ENCODE measurements at regions not wholly inside any gene's neighbourhood (a gene's known extent, or its start where the extent isn't known, plus 50 kb on each side); places are given as distances from the start of the nearest gene placed in this dataset.
A peak's percentile ranks its signal among the peaks of the same experiment; 100 is the strongest.

DNA sequence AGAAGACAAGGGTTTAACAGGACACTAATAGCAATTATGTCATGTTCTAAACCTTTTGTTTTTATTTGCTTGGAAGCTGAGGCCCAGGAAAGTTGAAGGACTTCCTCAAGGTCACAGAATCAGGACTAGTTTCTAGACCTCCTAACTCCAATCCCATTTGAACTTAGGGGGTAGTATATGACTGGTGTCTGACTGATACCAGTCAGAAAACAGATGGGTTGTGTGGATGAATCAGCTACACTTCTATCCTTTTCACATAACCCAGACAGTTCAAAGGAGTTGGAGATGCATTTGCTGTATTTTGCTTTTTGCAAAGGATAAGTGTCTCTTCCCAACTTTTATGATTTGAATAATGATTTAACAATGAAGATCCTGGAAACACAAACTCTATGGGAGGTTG, 322.5 kb downstream of the HLX start:
- TF ChIP-seq EP300 (IDR thresholded peaks at IDR 0.05) (no peak), POLR2A (IDR thresholded peaks at IDR 0.05) (no peak)
- TF ChIP-seq, protein P1, sequence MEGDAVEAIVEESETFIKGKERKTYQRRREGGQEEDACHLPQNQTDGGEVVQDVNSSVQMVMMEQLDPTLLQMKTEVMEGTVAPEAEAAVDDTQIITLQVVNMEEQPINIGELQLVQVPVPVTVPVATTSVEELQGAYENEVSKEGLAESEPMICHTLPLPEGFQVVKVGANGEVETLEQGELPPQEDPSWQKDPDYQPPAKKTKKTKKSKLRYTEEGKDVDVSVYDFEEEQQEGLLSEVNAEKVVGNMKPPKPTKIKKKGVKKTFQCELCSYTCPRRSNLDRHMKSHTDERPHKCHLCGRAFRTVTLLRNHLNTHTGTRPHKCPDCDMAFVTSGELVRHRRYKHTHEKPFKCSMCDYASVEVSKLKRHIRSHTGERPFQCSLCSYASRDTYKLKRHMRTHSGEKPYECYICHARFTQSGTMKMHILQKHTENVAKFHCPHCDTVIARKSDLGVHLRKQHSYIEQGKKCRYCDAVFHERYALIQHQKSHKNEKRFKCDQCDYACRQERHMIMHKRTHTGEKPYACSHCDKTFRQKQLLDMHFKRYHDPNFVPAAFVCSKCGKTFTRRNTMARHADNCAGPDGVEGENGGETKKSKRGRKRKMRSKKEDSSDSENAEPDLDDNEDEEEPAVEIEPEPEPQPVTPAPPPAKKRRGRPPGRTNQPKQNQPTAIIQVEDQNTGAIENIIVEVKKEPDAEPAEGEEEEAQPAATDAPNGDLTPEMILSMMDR (IDR thresholded peaks at IDR 0.05), result no peak
- DNase-seq, result no peak
- ATAC-seq (ENCODE audit: low FRiP score in 2 of 2), result no peak
- Histone ChIP-seq H3K27ac (no peak overlapping the region), H3K27me3 (no peaks in the 10 kb centered on the region), H3K36me3 (no peaks in the 10 kb centered on the region), H3K9me3 (peaks cover 0 to 3% (median 1%) of the 10 kb centered on the region in 4 donors), H3K4me1 (peaks cover 0 to 9% (median 3%) of the 10 kb centered on the region in 4 donors), H3K4me3 (no peak overlapping the region)

- TF ChIP-seq, protein P1 (IDR thresholded peaks at IDR 0.05), result peak; percentile 64 to 82 (median 70)
- TF ChIP-seq EP300 (IDR thresholded peaks at IDR 0.05), result no peak
- TF ChIP-seq POLR2A (IDR thresholded peaks at IDR 0.05), result no peak
- no peak for TF ChIP-seq POLR2AphosphoS5 (IDR thresholded peaks at IDR 0.05)
- 18 to 23% methylated on average over 3 of the region's 3 CpGs for WGBS, 2 donors
- peak in 1 of 2 donors; percentile 71 for DNase-seq
- peak; percentile 46 to 85 for ATAC-seq (ENCODE audit: low FRiP score in 2 of 2)
- Histone ChIP-seq H3K27ac (peak overlapping the region in 3 of 4 donors; percentile 8 to 37 (median 18)), H3K4me1 (peaks cover 0 to 9% (median 3%) of the 10 kb centered on the region in 4 donors), H3K4me3 (no peak overlapping the region), H3K36me3 (no peaks in the 10 kb centered on the region), H3K27me3 (no peaks in the 10 kb centered on the region), H3K9me3 (no peaks in the 10 kb centered on the region)
Observed at GRCh38 chr1:221203224-221204054, 324.2 kb downstream of the HLX start.

GRCh38 chr1:221204055-221204833, 325.0 kb downstream of the HLX start:
- no peak for TF ChIP-seq POLR2AphosphoS5 (IDR thresholded peaks at IDR 0.05)
- TF ChIP-seq EP300 (IDR thresholded peaks at IDR 0.05), result no peak
- TF ChIP-seq, protein P1 (IDR thresholded peaks at IDR 0.05), result no peak
- TF ChIP-seq POLR2A (IDR thresholded peaks at IDR 0.05), result no peak

GRCh38 chr1:221206076-221206475, 326.8 kb downstream of the HLX start:
- Histone ChIP-seq H3K4me3 (no peak overlapping the region), H3K27me3 (no peaks in the 10 kb centered on the region), H3K9me3 (no peaks in the 10 kb centered on the region), H3K36me3 (no peaks in the 10 kb centered on the region), H3K4me1 (peaks cover 0 to 9% (median 3%) of the 10 kb centered on the region in 4 donors), H3K27ac (no peak overlapping the region)
- no peak for ATAC-seq (ENCODE audit: low FRiP score in 2 of 2)
- 74 to 80% methylated on average over 1 of the region's 1 CpG for WGBS, 2 donors
- DNase-seq, result no peak
- no peak for TF ChIP-seq POLR2AphosphoS5 (IDR thresholded peaks at IDR 0.05)
- TF ChIP-seq POLR2A (IDR thresholded peaks at IDR 0.05), result no peak
- TF ChIP-seq EP300 (IDR thresholded peaks at IDR 0.05), result no peak
- TF ChIP-seq, protein P1 (IDR thresholded peaks at IDR 0.05), result no peak

More at GRCh38 chr1:221204055-221204833, 325.0 kb downstream of the HLX start:
- Histone ChIP-seq H3K9me3 (no peaks in the 10 kb centered on the region), H3K27me3 (no peaks in the 10 kb centered on the region), H3K27ac (peak overlapping the region in 2 of 4 donors; percentile 4 to 18), H3K4me3 (no peak overlapping the region), H3K4me1 (peaks cover 0 to 9% (median 3%) of the 10 kb centered on the region in 4 donors), H3K36me3 (no peaks in the 10 kb centered on the region)
- DNase-seq (no peak), ATAC-seq (ENCODE audit: low FRiP score in 2 of 2) (peak in 1 of 2 donors; percentile 78)
- 73 to 83% methylated on average over 3 of the region's 3 CpGs for WGBS, 2 donors

All from upper lobe of left lung (tissue), 6 donors.